Fibroblast of peridontal ligament (primary cell): ENCODE measurements at regions not wholly inside any gene's neighbourhood (a gene's known extent, or its start where the extent isn't known, plus 50 kb on each side); places are given as distances from the start of the nearest gene placed in this dataset.
"Not testable (repeated sequence)": the region's sequence is repeated elsewhere in the genome, so short reads cannot be mapped to it uniquely, and the experiment has no call there.

ENCODE experiments used
- DNase-seq: peaks from one replicate; pipeline ENCODE4 v3.0.0-alpha.2; 2010; ENCODE audit errors: extremely low read depth

DNA sequence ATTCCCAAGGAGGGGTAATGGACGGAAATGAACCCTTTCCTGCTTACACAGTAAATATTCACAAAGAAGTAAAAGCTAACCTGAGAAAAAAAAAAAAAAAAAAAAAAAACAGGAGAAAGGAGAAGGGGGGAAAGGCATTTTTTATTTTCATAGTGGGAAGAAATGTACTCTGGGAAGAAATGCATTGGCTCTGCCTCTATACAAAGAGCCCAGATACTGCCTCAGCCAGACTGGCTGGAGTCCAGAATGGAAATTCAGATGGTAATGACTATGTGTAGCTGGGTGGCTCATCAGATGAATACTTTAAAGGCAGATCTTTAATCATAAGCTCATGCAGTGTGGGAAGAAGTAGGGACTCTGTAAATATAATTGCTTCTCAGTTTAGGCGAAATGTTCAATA lies 124.9 kb upstream of the ZNF608 start:
- peak; percentile 70 for DNase-seq

DNA sequence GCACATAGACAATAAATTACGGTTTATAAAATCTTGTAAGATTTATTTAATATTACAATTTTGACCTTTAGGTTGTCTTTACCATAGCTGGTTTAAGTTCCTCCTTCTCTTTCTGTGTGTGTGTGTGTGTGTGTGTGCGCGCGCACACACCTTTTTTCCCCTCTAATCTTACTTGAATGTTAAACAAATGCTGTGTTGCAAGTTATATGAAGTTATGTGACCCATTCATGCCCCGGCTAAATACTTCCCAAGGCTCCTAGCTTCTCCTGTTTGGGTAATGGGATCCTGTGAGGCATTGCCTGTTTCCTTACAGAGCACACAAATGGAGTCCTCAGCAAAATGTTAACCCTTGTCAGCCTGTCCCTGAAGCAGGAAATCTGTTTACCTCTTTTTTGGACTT lies 125.6 kb upstream of the ZNF608 start:
- no peak for DNase-seq

DNA sequence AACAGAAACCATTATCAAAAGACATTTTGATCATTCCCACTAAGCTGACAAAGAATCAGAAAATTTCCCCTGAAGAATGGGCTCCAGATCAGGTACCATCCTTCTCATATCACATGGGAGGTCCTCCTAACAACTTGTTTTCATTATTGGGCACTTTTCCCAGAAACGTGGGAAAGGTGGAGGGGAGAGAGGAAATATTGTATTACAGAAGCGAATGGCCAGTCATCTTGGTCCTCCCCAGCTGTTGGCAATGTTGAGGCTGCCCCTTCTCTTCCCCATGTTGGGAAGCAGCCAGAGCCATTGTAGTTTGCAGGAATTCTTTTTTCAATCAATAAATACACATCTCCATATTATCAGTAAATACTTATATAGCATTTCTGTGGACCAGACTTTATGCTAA lies 126.2 kb upstream of the ZNF608 start:
- no peak for DNase-seq

DNA sequence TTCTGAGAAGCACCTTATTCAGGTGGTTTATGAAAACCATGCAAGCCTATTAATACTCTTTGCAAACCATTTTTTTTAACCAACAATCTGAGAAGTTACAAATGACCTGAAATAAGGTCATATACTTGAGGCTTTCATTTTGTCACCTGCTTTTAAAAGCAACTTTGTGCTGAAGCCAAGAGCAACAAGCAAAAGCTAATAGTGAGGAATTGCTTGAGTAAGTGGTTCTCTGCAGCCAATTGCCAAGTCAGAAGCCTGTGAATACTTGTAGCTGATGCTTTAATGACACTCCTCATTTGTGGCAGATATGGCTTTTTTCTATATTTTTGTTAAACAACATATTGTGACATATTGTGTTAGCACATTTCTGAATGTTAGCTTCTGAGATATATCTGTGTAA lies 126.7 kb upstream of the ZNF608 start:
- no peak for DNase-seq

DNA sequence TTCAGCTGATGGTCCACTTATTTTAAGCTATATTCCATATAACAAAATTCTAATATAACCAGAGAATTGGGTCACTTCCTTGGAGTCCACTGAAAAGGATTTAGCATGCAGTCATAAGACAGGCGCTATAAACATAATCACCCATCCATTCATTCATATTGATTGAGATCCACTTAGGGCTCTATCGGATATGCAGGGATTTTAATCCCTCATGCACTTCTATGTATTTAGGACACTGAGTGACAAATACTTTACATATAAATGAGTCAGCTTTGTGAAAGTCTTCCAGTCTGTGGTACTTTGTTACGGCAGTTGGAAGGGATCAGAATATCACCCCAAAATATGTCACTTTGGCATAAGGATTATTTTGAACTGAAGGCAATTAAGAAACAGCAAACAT lies 127.3 kb upstream of the ZNF608 start:
- no peak for DNase-seq

DNA sequence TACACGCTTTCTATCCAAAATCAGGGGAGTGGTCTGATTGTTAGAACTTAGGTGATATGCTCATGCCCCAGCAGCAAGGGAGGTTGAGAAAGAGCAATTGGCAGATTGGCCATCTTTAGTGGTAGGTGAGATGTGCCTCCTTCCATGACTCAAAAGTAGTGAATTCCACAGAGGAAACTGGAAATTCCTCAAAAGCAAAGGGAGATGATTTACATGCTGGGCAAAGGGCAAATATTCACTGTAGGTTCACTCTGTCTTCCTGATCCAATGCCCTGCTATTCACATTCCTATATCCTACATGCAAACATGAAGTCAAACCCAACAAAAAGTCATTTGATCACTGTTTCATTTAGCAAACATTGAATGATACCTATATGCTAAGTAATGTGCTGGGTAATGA lies 130.1 kb upstream of the ZNF608 start:
- no peak for DNase-seq

DNA sequence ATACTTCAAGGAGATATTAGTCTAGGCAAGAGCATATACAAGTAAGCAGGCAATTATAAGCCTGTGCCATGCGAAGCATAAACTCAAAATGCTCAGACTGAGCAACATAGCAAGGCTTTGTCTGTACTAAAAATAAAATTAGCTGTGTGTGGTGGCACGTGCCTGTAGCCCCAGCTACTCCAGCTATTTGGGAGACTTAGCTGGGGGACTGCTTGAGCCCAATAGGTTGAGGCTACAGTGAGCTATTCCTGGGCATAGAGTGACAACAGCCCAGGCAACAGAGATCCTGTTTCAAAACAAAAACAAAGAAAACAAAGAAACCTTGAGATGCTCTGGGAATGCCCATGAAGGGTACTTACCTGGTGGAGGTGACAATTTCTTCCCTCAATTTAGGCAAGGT lies 130.5 kb upstream of the ZNF608 start:
- DNase-seq = no peak

DNA sequence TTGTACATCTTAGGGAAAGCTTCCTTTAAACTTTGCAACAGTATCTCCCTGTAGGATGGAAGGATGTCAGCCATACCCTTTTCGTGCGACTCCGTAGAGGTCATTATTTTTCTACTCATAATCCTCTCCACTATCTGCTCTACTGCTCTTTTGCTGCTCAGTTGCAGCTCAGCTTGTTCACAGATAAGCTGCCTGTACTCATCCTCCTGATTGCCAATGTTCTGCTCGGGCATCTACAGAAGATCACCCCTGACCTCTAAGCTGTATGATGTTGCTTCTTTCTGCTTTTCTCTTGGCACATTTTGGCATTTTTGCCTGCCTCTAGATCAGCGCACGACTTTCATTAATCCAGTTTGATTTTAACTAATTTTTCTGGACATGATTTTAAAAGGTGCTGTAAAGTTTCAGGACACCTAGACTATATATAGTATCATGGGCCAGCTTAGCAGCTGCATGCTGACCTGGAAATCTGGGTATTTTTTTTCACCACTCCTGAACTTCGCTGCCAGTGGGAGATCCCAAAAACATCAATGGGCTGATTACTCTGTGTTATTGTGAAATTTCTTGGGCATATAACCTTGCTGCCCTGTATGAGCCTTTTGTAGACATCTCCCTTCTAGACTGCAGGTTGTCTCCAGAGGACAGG lies 131.2 kb upstream of the ZNF608 start:
- DNase-seq = no peak

DNA sequence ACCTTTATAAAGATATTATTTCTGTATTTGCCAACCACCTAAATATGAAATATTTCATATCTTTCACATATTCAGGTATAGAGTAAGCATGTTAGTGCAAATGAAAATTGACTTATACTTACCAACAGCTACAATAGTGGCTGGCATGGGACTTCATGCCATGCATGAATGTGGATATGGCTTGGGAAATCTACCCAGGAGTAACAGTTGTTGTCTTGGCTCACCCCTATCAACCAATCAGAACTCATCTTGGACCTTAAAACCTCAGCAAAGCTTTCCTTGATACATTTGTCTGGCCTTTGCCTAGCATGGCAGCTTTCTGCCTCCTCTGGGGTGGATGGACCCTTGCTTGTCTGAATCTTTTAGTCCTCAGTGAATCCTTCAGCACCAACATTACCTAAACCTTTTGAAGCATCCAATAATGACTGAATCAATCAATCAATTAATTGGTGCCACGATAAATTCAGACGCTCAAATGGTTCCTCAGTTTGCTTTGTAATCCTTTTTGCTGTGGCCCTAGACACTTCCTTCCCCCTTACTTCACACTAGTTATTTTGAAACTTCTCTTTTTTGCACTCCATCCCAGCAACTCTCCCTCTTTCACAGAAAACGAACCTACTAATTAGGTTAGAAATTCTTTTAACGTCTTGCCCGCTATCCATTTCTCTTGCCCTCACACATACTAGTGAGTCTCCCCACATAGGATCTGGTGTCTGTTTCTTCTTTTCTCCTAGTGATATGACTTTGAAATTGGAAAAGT lies 132.3 kb upstream of the ZNF608 start:
- no peak for DNase-seq

DNA sequence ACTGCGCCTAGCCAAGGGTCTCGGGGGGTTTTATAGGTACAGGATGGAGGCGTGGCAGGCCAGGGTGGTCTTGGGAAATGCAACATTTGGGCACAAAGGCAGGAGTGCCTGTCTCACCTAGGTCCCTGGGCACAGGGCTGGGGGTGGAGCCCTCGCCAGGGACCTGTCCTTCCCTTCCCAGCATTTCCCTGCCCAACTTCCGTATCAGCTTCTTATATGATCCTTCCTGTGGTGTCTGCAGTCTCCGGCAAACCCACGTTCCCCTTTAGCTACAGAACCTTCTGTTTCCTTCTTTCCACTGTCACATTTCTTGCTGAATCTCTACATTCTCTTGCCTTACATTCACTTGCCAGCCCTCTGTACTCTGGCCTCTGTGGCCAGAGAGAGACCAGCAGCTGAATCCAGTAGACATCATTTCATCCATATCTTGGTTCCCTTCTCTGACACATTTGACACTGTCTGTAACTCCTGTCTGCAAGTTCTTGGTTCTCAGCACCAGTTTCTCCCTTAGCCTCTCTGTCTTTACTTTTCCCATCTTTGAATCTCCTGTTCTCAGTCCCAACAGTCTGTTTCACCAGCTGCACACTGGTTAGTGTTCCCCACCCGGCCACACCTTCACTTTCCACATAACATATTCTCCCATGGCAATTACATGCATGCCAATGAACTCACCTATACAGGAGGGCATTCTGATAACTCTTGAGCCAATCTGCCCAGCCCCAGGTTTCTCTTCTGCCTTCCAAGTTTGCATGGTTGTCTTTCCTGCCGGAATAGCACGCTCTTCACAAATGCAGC lies 134.7 kb upstream of the ZNF608 start:
- no peak for DNase-seq

DNA sequence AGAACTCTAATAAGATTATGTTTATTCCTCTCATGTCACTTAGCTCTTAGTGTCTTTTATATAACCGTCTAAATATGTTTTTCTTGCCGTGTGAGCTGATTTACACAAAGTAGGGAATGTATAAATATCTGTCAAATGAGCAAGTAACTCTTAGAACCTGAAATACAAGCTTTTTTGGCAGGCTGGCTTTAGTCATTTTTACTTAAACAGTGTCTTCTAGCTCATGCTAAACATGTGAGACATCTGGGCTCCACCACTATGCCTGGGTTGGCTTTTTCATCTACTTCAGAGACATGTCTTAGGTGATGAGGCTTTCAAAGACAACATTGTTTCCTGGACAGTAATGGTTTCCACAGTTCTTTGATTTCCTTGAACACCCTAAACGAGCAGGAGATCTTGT lies 137.2 kb upstream of the ZNF608 start:
- DNase-seq = no peak

DNA sequence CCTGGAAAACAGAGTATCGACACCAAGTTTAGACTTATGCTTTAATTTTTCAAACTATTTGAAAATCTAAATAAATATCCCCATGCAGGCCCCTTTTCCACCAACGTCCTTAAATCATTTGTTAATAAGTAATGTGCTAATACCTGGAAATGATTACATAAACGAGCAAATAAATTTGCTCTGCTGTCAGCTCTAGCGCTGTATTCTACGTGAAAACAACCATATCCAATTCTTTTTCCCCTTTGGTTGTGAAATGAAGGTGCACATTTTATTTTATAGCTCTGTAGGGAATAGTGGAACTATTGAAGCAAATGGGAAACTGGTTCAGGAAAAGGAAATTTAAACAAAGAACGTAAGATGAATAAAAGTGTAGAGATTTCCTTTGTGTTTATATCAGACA lies 137.7 kb upstream of the ZNF608 start:
- DNase-seq = no peak

DNA sequence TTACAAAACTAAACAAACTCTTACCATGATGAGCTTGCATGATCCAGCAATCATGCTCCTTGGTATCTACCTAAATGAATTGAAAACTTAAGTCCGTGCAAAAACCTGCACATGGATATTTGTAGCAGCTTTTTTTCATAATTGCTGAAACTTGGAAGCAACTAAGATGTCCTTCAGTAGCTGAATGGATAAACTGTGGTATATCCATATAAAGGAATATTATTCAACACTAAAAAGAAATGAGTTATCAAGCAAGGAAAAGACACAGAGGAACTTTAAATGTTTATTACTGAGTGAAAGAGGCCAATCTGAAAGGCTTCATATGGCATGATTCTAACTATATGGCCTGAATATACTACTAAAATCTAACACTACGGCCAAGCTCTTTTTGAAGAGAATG lies 139.1 kb upstream of the ZNF608 start:
- no peak for DNase-seq

DNA sequence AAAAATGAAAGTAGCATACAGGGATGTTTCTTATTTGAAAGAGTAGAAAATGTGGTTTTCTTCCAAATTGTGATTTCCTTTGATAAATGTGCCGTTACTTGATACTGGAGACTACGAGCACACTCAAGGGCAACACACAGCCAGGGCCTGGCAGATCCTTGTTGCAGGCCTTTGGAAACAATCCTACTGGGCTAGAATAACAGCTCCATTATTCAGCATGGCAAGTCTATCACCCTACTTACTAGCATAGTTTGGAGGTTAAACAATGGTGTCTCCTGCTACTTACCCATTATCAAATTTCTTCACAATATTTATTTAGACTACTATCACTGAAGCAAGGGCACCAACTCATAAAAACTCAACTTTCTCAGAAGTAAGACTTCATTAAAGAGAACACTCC lies 140.8 kb upstream of the ZNF608 start:
- no peak for DNase-seq

DNA sequence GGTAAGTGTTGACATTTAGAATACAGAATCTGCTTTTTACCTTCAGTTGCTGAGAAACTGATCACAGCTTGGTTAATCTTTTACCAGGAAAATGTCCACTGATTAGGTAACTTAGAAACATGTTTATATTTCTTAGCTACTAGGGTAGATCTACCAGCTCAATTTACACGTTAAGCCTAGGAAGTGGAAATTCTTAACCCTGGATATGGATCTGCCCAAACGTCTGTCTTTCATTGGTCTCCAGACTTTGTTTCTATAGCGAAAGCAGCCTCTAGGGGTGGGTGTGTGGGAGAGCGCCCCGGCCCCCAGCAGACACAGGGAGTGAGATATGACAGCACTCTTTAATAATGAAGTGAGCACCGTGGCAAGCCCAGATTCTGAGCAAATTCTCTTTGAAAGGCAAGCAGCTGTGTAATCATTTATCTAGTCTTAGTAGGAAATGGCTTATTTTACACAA lies 141.6 kb upstream of the ZNF608 start:
- DNase-seq = no peak

DNA sequence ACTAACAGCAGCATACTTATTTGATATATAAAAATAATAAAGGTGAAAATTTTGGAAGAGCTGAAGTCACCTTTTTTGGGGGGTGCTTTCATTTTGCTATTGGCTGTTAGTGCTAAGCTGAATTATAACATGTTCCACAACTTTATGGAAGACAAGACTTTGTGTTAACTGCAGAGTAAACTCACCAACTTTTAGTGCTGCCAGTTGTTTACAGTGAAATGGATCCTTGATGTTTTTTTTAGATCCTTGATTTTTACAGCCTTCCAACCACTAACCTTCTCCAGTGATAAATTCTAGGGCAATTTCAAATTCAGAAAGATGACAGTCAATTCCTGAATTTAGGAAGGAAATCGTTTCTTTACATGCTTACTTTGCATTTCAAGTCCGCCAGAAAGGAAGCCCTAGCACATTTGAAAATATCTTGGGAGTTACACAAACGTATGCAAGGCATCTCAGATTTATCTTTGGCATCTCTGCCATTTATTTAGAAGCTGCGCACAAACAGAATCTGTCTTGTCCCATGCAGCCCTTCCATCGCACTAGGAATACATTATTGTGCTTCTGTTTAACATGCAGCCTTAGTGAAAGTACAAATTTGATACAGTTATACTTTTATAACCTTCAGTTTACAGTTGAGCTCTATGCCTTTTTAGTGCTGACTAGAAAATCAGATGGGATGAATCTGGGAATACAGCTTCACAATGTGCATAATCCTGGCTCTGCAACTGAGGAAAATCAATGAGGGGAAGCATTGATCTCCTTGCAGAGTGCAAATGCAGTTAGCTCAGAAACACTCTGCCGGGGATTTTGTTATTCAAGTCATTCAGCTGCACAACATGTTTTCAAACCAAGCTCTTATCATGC lies 142.4 kb upstream of the ZNF608 start:
- no peak for DNase-seq

DNA sequence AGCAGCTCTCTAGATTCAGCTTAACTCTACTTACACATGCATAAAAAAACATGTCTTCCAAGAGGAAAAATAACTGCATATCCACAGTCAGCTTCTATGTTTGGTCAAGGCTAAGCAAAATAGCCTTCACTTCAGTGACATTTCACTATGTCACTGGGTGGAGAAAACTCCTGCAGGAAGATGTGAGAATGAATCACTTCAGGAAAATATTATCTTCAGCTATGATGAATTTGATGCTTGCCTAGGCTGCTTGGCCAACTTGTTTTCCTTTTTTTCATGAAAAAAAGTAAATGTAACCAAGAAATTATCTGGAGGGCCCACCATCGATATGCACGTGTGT lies 143.0 kb upstream of the ZNF608 start:
- DNase-seq = no peak

DNA sequence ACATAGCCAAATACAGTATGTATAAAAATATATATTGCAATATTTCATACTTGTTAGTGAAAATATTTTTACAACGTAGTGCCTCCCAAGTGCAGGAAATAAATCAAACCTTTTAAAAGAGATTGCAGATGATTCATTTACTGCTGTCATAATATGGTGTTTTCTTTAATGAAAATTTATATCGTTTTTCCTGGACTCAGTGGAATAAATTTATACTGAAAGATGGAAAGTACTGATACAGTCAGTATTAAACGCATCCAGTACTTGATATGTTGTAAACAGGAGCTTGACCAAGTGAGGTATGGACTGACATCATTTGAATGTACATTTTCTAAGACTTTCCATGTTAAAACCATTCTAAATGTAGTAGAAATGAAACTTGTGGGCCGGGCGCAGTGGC lies 143.4 kb upstream of the ZNF608 start:
- DNase-seq = no peak

DNA sequence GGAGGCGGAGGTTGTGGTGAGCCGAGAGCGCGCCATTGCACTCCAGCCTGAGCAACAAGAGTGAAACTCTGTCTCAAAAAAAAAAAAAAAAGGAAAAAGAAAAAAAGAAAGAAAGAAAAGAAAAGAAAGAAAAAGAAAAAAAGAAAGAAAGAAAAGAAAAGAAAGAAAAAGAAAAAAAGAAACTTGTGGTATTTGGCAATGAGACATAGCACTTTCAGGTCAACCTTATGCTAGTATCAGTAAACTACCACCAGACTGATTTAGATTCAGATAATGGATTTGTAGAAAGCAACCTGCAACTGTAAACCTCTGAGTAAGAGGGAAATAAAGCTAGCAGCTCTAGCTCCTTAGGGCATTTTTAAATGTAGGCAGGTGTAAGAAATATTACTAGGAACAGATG lies 144.0 kb upstream of the ZNF608 start:
- not testable (repeated sequence) for DNase-seq

DNA sequence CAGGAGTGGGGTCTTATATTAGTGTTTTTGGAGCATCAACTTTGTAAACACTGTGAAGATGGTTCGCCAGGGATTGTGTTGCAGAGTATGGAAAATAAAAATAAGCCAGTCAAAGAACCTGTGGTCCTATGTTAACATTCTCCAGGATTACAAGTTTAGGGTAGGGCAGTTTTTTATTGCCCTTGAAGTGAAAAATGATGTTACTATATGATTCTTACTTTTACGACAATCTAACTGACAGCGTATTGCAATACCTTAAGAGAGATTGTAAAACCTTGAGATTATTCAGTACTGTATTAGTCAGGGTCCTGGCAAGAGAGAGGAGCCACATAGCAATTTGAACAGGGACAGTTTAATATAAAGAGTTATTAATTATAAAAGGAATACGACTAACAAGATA lies 144.7 kb upstream of the ZNF608 start:
- DNase-seq = no peak

DNA sequence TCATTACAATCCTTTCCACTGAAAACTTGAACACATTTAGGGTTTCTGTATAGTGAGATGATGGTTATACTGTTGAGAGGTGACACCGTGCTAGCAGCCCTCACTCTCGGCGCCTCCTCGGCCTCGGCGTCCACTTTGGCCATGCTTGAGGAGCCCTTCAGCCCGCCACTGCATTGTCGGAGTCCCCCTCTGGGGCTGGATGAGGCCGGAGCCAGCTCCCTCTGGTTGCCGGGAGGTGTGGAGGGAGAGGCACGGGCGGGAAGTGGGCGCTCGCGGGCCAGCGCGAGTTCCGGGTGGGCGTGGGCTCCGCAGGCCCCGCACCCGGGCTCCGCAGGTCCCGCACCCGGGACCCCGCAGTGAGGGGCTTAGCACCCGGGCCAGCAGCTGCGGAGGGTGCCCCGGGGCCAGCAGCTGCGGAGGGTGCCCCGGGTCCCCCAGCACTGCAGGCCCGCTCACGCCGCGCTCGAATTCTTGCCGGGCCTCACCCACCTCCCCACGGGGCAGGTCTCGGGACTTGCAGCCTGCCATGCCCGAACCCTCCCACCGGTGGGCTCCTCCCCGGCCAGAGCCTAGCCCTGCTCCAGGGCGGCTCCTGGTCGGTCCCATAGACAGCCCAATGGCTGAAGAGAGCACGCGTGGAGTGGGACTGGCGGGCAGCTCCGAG lies 145.9 kb upstream of the ZNF608 start:
- DNase-seq = no peak

DNA sequence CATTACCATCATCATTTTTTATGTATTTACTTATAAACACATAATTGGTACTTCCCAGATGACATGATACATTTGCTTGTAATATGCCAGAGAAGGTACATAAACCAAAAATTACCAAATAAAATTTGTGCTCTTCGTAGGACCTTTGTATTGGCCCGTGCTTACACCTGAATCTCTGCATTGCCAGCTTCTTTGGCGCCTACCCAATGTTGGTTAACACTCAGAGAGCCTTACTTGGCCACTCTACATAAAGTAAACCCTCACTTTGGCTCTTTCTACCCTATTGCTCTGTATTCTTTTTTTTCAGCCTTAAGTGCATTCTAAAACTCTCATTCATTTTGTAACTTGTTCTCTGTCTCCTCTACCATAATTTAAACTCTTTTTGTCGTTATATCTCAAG lies 148.1 kb upstream of the ZNF608 start:
- DNase-seq = no peak
